ENCODE measurements at regions not wholly inside any gene's neighbourhood (a gene's known extent, or its start where the extent isn't known, plus 50 kb on each side); places are given as distances from the start of the nearest gene placed in this dataset.

- Mint-ChIP-seq H3K4me1 (no peaks in the 10 kb centered on the region), H3K36me3 (peaks cover 2% of the 10 kb centered on the region), H3K4me3 (no peak overlapping the region), H3K27ac (peak overlapping the region; percentile 68), H3K9me3 (no peaks in the 10 kb centered on the region), H3K27me3 (peaks cover 8% of the 10 kb centered on the region)
Observed at GRCh38 chr2:240230291-240230931, 90.0 kb upstream of the OTOS start.

GRCh38 chr2:240231838-240232244 is 91.4 kb upstream of the OTOS start:
- Mint-ChIP-seq H3K9me3 (no peaks in the 10 kb centered on the region), H3K4me1 (no peaks in the 10 kb centered on the region), H3K36me3 (peaks cover 2% of the 10 kb centered on the region), H3K4me3 (no peak overlapping the region), H3K27me3 (peaks cover 2% of the 10 kb centered on the region), H3K27ac (no peak overlapping the region)

GRCh38 chr2:240232264-240232915 is 91.9 kb upstream of the OTOS start:
- Mint-ChIP-seq H3K9me3 (no peaks in the 10 kb centered on the region), H3K27ac (no peak overlapping the region), H3K4me3 (no peak overlapping the region), H3K4me1 (no peaks in the 10 kb centered on the region), H3K36me3 (peaks cover 2% of the 10 kb centered on the region), H3K27me3 (peaks cover 2% of the 10 kb centered on the region)

GRCh38 chr2:240232961-240233884 is 92.8 kb upstream of the OTOS start:
- H3K4me3 Mint-ChIP-seq: no peak overlapping the region
- H3K27ac Mint-ChIP-seq: no peak overlapping the region
- peaks cover 2% of the 10 kb centered on the region for H3K36me3 Mint-ChIP-seq
- peaks cover 2% of the 10 kb centered on the region for H3K27me3 Mint-ChIP-seq
- no peaks in the 10 kb centered on the region for H3K9me3 Mint-ChIP-seq
- H3K4me1 Mint-ChIP-seq: no peaks in the 10 kb centered on the region

- Mint-ChIP-seq H3K27me3 (peaks cover 2% of the 10 kb centered on the region), H3K9me3 (no peaks in the 10 kb centered on the region), H3K4me1 (no peaks in the 10 kb centered on the region), H3K27ac (no peak overlapping the region), H3K36me3 (peaks cover 2% of the 10 kb centered on the region), H3K4me3 (peak overlapping the region; percentile 3)
Observed at GRCh38 chr2:240233885-240234502, 93.5 kb upstream of the OTOS start.

GRCh38 chr2:240234503-240234951 is 94.1 kb upstream of the OTOS start:
- no peak overlapping the region for H3K27ac Mint-ChIP-seq
- H3K9me3 Mint-ChIP-seq: no peaks in the 10 kb centered on the region
- peaks cover 5% of the 10 kb centered on the region for H3K27me3 Mint-ChIP-seq
- no peaks in the 10 kb centered on the region for H3K36me3 Mint-ChIP-seq
- H3K4me1 Mint-ChIP-seq: no peaks in the 10 kb centered on the region
- H3K4me3 Mint-ChIP-seq: peak overlapping the region; percentile 3

- no peak overlapping the region for H3K27ac Mint-ChIP-seq
- H3K27me3 Mint-ChIP-seq: peaks cover 3% of the 10 kb centered on the region
- no peaks in the 10 kb centered on the region for H3K4me1 Mint-ChIP-seq
- H3K9me3 Mint-ChIP-seq: no peaks in the 10 kb centered on the region
- H3K36me3 Mint-ChIP-seq: no peaks in the 10 kb centered on the region
- no peak overlapping the region for H3K4me3 Mint-ChIP-seq
Observed at GRCh38 chr2:240235149-240235803, 94.8 kb upstream of the OTOS start.

GRCh38 chr2:240235811-240236210 is 95.4 kb upstream of the OTOS start:
- Mint-ChIP-seq H3K4me1 (no peaks in the 10 kb centered on the region), H3K27ac (no peak overlapping the region), H3K4me3 (no peak overlapping the region), H3K36me3 (no peaks in the 10 kb centered on the region), H3K9me3 (no peaks in the 10 kb centered on the region), H3K27me3 (peaks cover 5% of the 10 kb centered on the region)

- no peak overlapping the region for H3K27ac Mint-ChIP-seq
- H3K9me3 Mint-ChIP-seq: no peaks in the 10 kb centered on the region
- no peak overlapping the region for H3K4me3 Mint-ChIP-seq
- no peaks in the 10 kb centered on the region for H3K36me3 Mint-ChIP-seq
- peaks cover 5% of the 10 kb centered on the region for H3K27me3 Mint-ChIP-seq
- no peaks in the 10 kb centered on the region for H3K4me1 Mint-ChIP-seq
Observed at GRCh38 chr2:240236217-240237111, 96.0 kb upstream of the OTOS start.

- no peak overlapping the region for H3K27ac Mint-ChIP-seq
- peaks cover 5% of the 10 kb centered on the region for H3K27me3 Mint-ChIP-seq
- H3K36me3 Mint-ChIP-seq: no peaks in the 10 kb centered on the region
- H3K9me3 Mint-ChIP-seq: no peaks in the 10 kb centered on the region
- H3K4me3 Mint-ChIP-seq: no peak overlapping the region
- H3K4me1 Mint-ChIP-seq: no peaks in the 10 kb centered on the region
Observed at GRCh38 chr2:240237609-240238174, 97.2 kb upstream of the OTOS start.

- H3K36me3 Mint-ChIP-seq: no peaks in the 10 kb centered on the region
- no peak overlapping the region for H3K4me3 Mint-ChIP-seq
- H3K4me1 Mint-ChIP-seq: no peaks in the 10 kb centered on the region
- no peak overlapping the region for H3K27ac Mint-ChIP-seq
- peaks cover 5% of the 10 kb centered on the region for H3K27me3 Mint-ChIP-seq
- H3K9me3 Mint-ChIP-seq: no peaks in the 10 kb centered on the region
Observed at GRCh38 chr2:240238201-240238600, 97.7 kb upstream of the OTOS start.

- no peaks in the 10 kb centered on the region for H3K36me3 Mint-ChIP-seq
- H3K4me3 Mint-ChIP-seq: no peak overlapping the region
- H3K4me1 Mint-ChIP-seq: no peaks in the 10 kb centered on the region
- no peak overlapping the region for H3K27ac Mint-ChIP-seq
- peaks cover 5% of the 10 kb centered on the region for H3K27me3 Mint-ChIP-seq
- H3K9me3 Mint-ChIP-seq: no peaks in the 10 kb centered on the region
Observed at GRCh38 chr2:240238786-240239185, 98.3 kb upstream of the OTOS start.

- H3K27me3 Mint-ChIP-seq: peaks cover 7% of the 10 kb centered on the region
- H3K4me3 Mint-ChIP-seq: no peak overlapping the region
- H3K4me1 Mint-ChIP-seq: no peaks in the 10 kb centered on the region
- H3K27ac Mint-ChIP-seq: no peak overlapping the region
- no peaks in the 10 kb centered on the region for H3K9me3 Mint-ChIP-seq
- no peaks in the 10 kb centered on the region for H3K36me3 Mint-ChIP-seq
Observed at GRCh38 chr2:240239325-240239724, 98.9 kb upstream of the OTOS start.

Measured in activated naive CD4-positive, alpha-beta T cell treated with anti-CD3 and anti-CD28 coated beads, Interleukin-2, amount 50 U/mL, for 24 hours (primary cell).